ENCODE measurements at regions not wholly inside any gene's neighbourhood (a gene's known extent, or its start where the extent isn't known, plus 50 kb on each side); places are given as distances from the start of the nearest gene placed in this dataset.

GRCh38 chr4:120524237-120524636, 398.3 kb downstream of the PRDM5 start:
- H3K27me3 ChIP-seq (ENCODE audit: control insufficient read depth, extremely low read depth, insufficient read depth, low read length): no peaks in the 10 kb centered on the region
- H3K4me2 ChIP-seq (ENCODE audit: control insufficient read depth, extremely low read depth, insufficient read depth, low read depth, low read length): no peak overlapping the region
- H3K4me3 ChIP-seq (ENCODE audit: control insufficient read depth in 2 of 3, extremely low read depth in 1 of 3, insufficient read depth in 2 of 3, low read depth in 1 of 3, low read length in 3 of 3): no peak overlapping the region
- no peak for TF ChIP-seq EZH2 (IDR thresholded peaks at IDR 0.05; ENCODE audit: low read length)
- no peak for TF ChIP-seq CTCF (optimal IDR thresholded peaks at IDR 0.05 in 1 of 3, IDR thresholded peaks at IDR 0.05 in 1 of 3, conservative IDR thresholded peaks at IDR 0.05 in 1 of 3; ENCODE audit: extremely low read depth in 1 of 3, insufficient read depth in 2 of 3, low read length in 3 of 3)
- no peaks in the 10 kb centered on the region for H3K4me1 ChIP-seq (ENCODE audit: control insufficient read depth, extremely low read depth, insufficient read depth, low read length)
- H3K9me3 ChIP-seq (ENCODE audit: control insufficient read depth, low read depth, low read length): no peaks in the 10 kb centered on the region
- H4K20me1 ChIP-seq (ENCODE audit: control insufficient read depth, extremely low read depth, insufficient read depth, low read length): no peaks in the 10 kb centered on the region
- no peak overlapping the region for H3K27ac ChIP-seq (ENCODE audit: control insufficient read depth, insufficient read depth, low read length)
- DNase-seq (ENCODE audit: low read depth, low spot score) (no peak), FAIRE-seq (no peak)
- H3K79me2 ChIP-seq (ENCODE audit: control insufficient read depth, insufficient read depth, low read length): no peaks in the 10 kb centered on the region
- H3K9ac ChIP-seq (ENCODE audit: control insufficient read depth, extremely low read depth, insufficient read depth, low read length): no peak overlapping the region
- H2AFZ ChIP-seq (ENCODE audit: control insufficient read depth, low read length): no peak overlapping the region
- H3K36me3 ChIP-seq (ENCODE audit: control insufficient read depth in 2 of 2, extremely low read depth in 1 of 2, insufficient read depth in 2 of 2, low read length in 2 of 2): no peaks in the 10 kb centered on the region
- dilution Hi-C loops (cut with MboI; ENCODE audit: extremely low pct_ligation_motif_present, low sequenced_read_pairs): no loop called here
- H3K9me1 ChIP-seq (ENCODE audit: control insufficient read depth, extremely low read depth, insufficient read depth, low read length): no peaks in the 10 kb centered on the region

- no peaks in the 10 kb centered on the region for H3K79me2 ChIP-seq (ENCODE audit: control insufficient read depth, insufficient read depth, low read length)
- no peak overlapping the region for H2AFZ ChIP-seq (ENCODE audit: control insufficient read depth, low read length)
- FAIRE-seq (no peak), DNase-seq (ENCODE audit: low read depth, low spot score) (no peak)
- no peaks in the 10 kb centered on the region for H3K9me3 ChIP-seq (ENCODE audit: control insufficient read depth, low read depth, low read length)
- H3K27me3 ChIP-seq (ENCODE audit: control insufficient read depth, extremely low read depth, insufficient read depth, low read length): no peaks in the 10 kb centered on the region
- dilution Hi-C loops (cut with MboI; ENCODE audit: extremely low pct_ligation_motif_present, low sequenced_read_pairs): no loop called here
- H4K20me1 ChIP-seq (ENCODE audit: control insufficient read depth, extremely low read depth, insufficient read depth, low read length): no peaks in the 10 kb centered on the region
- no peaks in the 10 kb centered on the region for H3K9me1 ChIP-seq (ENCODE audit: control insufficient read depth, extremely low read depth, insufficient read depth, low read length)
- no peak overlapping the region for H3K4me3 ChIP-seq (ENCODE audit: control insufficient read depth in 2 of 3, extremely low read depth in 1 of 3, insufficient read depth in 2 of 3, low read depth in 1 of 3, low read length in 3 of 3)
- H3K27ac ChIP-seq (ENCODE audit: control insufficient read depth, insufficient read depth, low read length): no peak overlapping the region
- H3K4me2 ChIP-seq (ENCODE audit: control insufficient read depth, extremely low read depth, insufficient read depth, low read depth, low read length): no peak overlapping the region
- no peak overlapping the region for H3K9ac ChIP-seq (ENCODE audit: control insufficient read depth, extremely low read depth, insufficient read depth, low read length)
- H3K4me1 ChIP-seq (ENCODE audit: control insufficient read depth, extremely low read depth, insufficient read depth, low read length): no peaks in the 10 kb centered on the region
- TF ChIP-seq CTCF (optimal IDR thresholded peaks at IDR 0.05 in 1 of 3, IDR thresholded peaks at IDR 0.05 in 1 of 3, conservative IDR thresholded peaks at IDR 0.05 in 1 of 3; ENCODE audit: extremely low read depth in 1 of 3, insufficient read depth in 2 of 3, low read length in 3 of 3) (no peak), EZH2 (IDR thresholded peaks at IDR 0.05; ENCODE audit: low read length) (no peak)
- no peaks in the 10 kb centered on the region for H3K36me3 ChIP-seq (ENCODE audit: control insufficient read depth in 2 of 2, extremely low read depth in 1 of 2, insufficient read depth in 2 of 2, low read length in 2 of 2)
Observed at GRCh38 chr4:120520761-120521160, 401.8 kb downstream of the PRDM5 start.
